SK-N-SH (cell line): ENCODE measurements at regions not wholly inside any gene's neighbourhood (a gene's known extent, or its start where the extent isn't known, plus 50 kb on each side); places are given as distances from the start of the nearest gene placed in this dataset.

Source experiments
- CTCF ChIA-PET: fragments of 300-600, 350-600 bp; formaldehyde crosslinking; extraction: SDS; loops from one replicate; lab custom pipeline; 2021; lab: Yijun Ruan, JAX
- POLR2A ChIA-PET: fragments of 350-600 bp; sonication (Branson Sonifier 250); formaldehyde crosslinking; extraction: SDS; loops from one replicate; lab custom pipeline; 2020; ENCODE audit warnings: antibody characterized with exemption, inconsistent platforms; lab: Yijun Ruan, JAX
- DNase-seq: peaks from one replicate; pipeline ENCODE4 v3.0.0; 2012
- H2AFZ ChIP-seq: fragments of 200-600 bp; sonication (generic); 2 replicates; pipeline ENCODE4 v1.8.1; 2016; ENCODE audit warnings: antibody characterized with exemption, mild to moderate bottlenecking, low read depth
- H3F3A ChIP-seq: fragments of 200-600 bp; sonication (generic); replicated peaks from 2 replicates; pipeline ENCODE3; 2016; ENCODE audit warnings: antibody characterized with exemption, mild to moderate bottlenecking; ENCODE audit not compliant: insufficient read depth
- H3K27ac ChIP-seq, 2 experiments: fragments of 200-500 bp in 1 of 2; fragments of 200-600 bp in 1 of 2; sonication (Bioruptor generic) in 1 of 2; sonication (generic), shearing (Covaris generic) in 1 of 2; 2 replicates each; pipeline versions ENCODE4 v1.5.1 to v1.6.1; 2014 to 2016; ENCODE audit warnings: low read depth in 2 of 2, inconsistent platforms in 1 of 2, low read length in 1 of 2, mild to moderate bottlenecking in 1 of 2, mixed read lengths in 1 of 2
- H3K27me3 ChIP-seq: fragments of 200-600 bp; sonication (generic), shearing (Covaris generic); 2 replicates; pipeline ENCODE4 v1.6.1; 2016; ENCODE audit warnings: mixed run types; ENCODE audit not compliant: insufficient read depth
- H3K36me3 ChIP-seq, 2 experiments: fragments of 200-500 bp in 1 of 2; fragments of 200-600 bp in 1 of 2; sonication (Bioruptor generic) in 1 of 2; sonication (generic) in 1 of 2; replicated peaks in 1 of 2; 2 replicates each; pipeline versions ENCODE3 to v1.5.1; 2014 to 2016; ENCODE audit warnings: low read length in 1 of 2, mild to moderate bottlenecking in 1 of 2; ENCODE audit not compliant: insufficient read depth in 2 of 2, control insufficient read depth in 1 of 2
- H3K4me1 ChIP-seq, 2 experiments: fragments of 200-500 bp in 1 of 2; fragments of 200-600 bp in 1 of 2; sonication (Bioruptor generic) in 1 of 2; sonication (generic), shearing (Covaris generic) in 1 of 2; 2 replicates each; pipeline versions ENCODE4 v1.5.1 to v1.6.1; 2014 to 2016; ENCODE audit warnings: low read depth in 1 of 2, low read length in 1 of 2, mixed run types in 1 of 2; ENCODE audit not compliant: insufficient read depth in 2 of 2, control insufficient read depth in 1 of 2
- H3K4me2 ChIP-seq: fragments of 200-600 bp; sonication (generic), shearing (Covaris generic); 2 replicates; pipeline ENCODE4 v1.6.1; 2017; ENCODE audit warnings: mixed run types
- H3K4me3 ChIP-seq, 2 experiments: fragments of 200-500 bp in 1 of 2; fragments of 200-600 bp in 1 of 2; sonication (Bioruptor generic) in 1 of 2; sonication (generic), shearing (Covaris generic) in 1 of 2; 2 replicates each; pipeline versions ENCODE4 v1.5.1 to v1.8.1; 2014 to 2016; ENCODE audit warnings: low read depth in 2 of 2, inconsistent platforms in 1 of 2, low read length in 1 of 2, mild to moderate bottlenecking in 1 of 2, mixed read lengths in 1 of 2, moderate library complexity in 1 of 2
- H3K79me2 ChIP-seq: fragments of 200-600 bp; sonication (generic); 2 replicates; pipeline ENCODE4 v1.8.1; 2017; ENCODE audit warnings: mild to moderate bottlenecking; ENCODE audit not compliant: insufficient read depth
- H3K9ac ChIP-seq: fragments of 200-600 bp; sonication (generic); 2 replicates; pipeline ENCODE4 v1.6.1; 2017; ENCODE audit warnings: mixed run types
- H3K9me2 ChIP-seq: fragments of 200-600 bp; sonication (generic); 2 replicates; pipeline ENCODE4 v1.6.1; 2017; ENCODE audit warnings: mixed run types
- H3K9me3 ChIP-seq: fragments of 200-600 bp; sonication (generic); 2 replicates; pipeline ENCODE4 v1.6.1; 2017; ENCODE audit warnings: mixed run types, mild to moderate bottlenecking, moderate library complexity
- H4K20me1 ChIP-seq: fragments of 200-600 bp; sonication (generic); 2 replicates; pipeline ENCODE4 v1.6.1; 2017; ENCODE audit warnings: mild to moderate bottlenecking, mixed run types; ENCODE audit not compliant: insufficient read depth
- CHD2 ChIP-seq: fragments of 150-350 bp; IDR thresholded peaks from 2 replicates; pipeline ENCODE4 v1.6.1; 2018; ENCODE audit warnings: low read length; ENCODE audit not compliant: partially characterized antibody
- ELF1 ChIP-seq: IDR thresholded peaks from 2 replicates; pipeline ENCODE4 v1.4.0; 2012
- EZH2phosphoT487 ChIP-seq: fragments of 200-600 bp; sonication (generic); IDR thresholded peaks from 2 replicates; pipeline ENCODE4 v1.6.1; 2017; ENCODE audit warnings: low read depth, mixed run types, mild to moderate bottlenecking, antibody characterized with exemption, moderate library complexity, borderline replicate concordance
- FOSL2 ChIP-seq: IDR thresholded peaks from 2 replicates; pipeline ENCODE4 v1.4.0; 2012; ENCODE audit warnings: low read depth, mild to moderate bottlenecking, moderate library complexity, borderline replicate concordance
- FOXJ3 ChIP-seq: sonication (generic); formaldehyde crosslinking; IDR thresholded peaks from 2 replicates; pipeline ENCODE4 v1.5.1; 2020; ENCODE audit warnings: mild to moderate bottlenecking, missing genetic modification reagents
- FOXM1 ChIP-seq: IDR thresholded peaks from 2 replicates; pipeline ENCODE4 v1.4.0; 2012; ENCODE audit warnings: low read depth, mild to moderate bottlenecking
- GABPA ChIP-seq: IDR thresholded peaks from 2 replicates; pipeline ENCODE4 v1.4.0; 2012; ENCODE audit warnings: low read depth, mild to moderate bottlenecking
- GATA2 ChIP-seq: sonication (generic); formaldehyde crosslinking; IDR thresholded peaks from 2 replicates; pipeline ENCODE4 v1.5.0; 2020; ENCODE audit warnings: mild to moderate bottlenecking, missing genetic modification reagents
- MEF2A ChIP-seq: IDR thresholded peaks from 2 replicates; pipeline ENCODE4 v1.4.0; 2012; ENCODE audit warnings: low read depth, borderline replicate concordance
- MXI1 ChIP-seq: IDR thresholded peaks from 2 replicates; pipeline ENCODE4 v1.6.1; 2012; ENCODE audit warnings: mild to moderate bottlenecking, low read depth, low read length, improper control_type of control experiment
- NFIC ChIP-seq: IDR thresholded peaks from 2 replicates; pipeline ENCODE4 v1.4.0; 2012; ENCODE audit warnings: borderline replicate concordance
- POLR2AphosphoS5 ChIP-seq: IDR thresholded peaks from 2 replicates; pipeline ENCODE4 v1.6.1; 2012; ENCODE audit warnings: low read depth, low read length
- RAD21 ChIP-seq: IDR thresholded peaks from 2 replicates; pipeline ENCODE4 v1.6.1; 2012; ENCODE audit warnings: mild to moderate bottlenecking, low read length
- RCOR1 ChIP-seq: fragments of 150-350 bp; IDR thresholded peaks from 2 replicates; pipeline ENCODE4 v1.6.1; 2017; ENCODE audit warnings: antibody characterized with exemption, low read length
- RXRA ChIP-seq: IDR thresholded peaks from 2 replicates; pipeline ENCODE4 v1.4.0; 2012; ENCODE audit warnings: low read depth, mild to moderate bottlenecking, borderline replicate concordance
- SIN3A ChIP-seq: IDR thresholded peaks from 2 replicates; pipeline ENCODE4 v1.6.1; 2012; ENCODE audit warnings: low read depth, mild to moderate bottlenecking, low read length, moderate library complexity, borderline replicate concordance
- TAF1 ChIP-seq: IDR thresholded peaks from 2 replicates; pipeline ENCODE4 v1.6.1; 2012; ENCODE audit warnings: low read depth, mild to moderate bottlenecking, low read length, moderate library complexity, borderline replicate concordance
- TCF12 ChIP-seq: IDR thresholded peaks from 2 replicates; pipeline ENCODE4 v1.4.0; 2012
- TEAD4 ChIP-seq: IDR thresholded peaks from 2 replicates; pipeline ENCODE4 v1.4.0; 2012; ENCODE audit warnings: mild to moderate bottlenecking, borderline replicate concordance; ENCODE audit not compliant: insufficient read depth
- USF1 ChIP-seq: IDR thresholded peaks from 2 replicates; pipeline ENCODE4 v1.4.0; 2012; ENCODE audit warnings: low read depth, borderline replicate concordance
- YY1 ChIP-seq: IDR thresholded peaks from 2 replicates; pipeline ENCODE4 v1.4.0; 2012; ENCODE audit warnings: low read depth, mild to moderate bottlenecking
- TF ChIP-seq, protein P1 (sequence below): IDR thresholded peaks from 2 replicates; pipeline ENCODE4 v1.4.0; 2012; ENCODE audit warnings: low read depth
- TF ChIP-seq, protein P2 (sequence below): fragments of 150-350 bp; IDR thresholded peaks from 2 replicates; pipeline ENCODE4 v1.6.1; 2017; ENCODE audit warnings: antibody characterized with exemption, low read length, low read depth, borderline replicate concordance
- TF ChIP-seq, protein P3 (sequence below): IDR thresholded peaks from 2 replicates; pipeline ENCODE4 v1.6.1; 2012; ENCODE audit warnings: mild to moderate bottlenecking, low read depth, low read length, moderate library complexity
- TF ChIP-seq, protein P4 (sequence below): IDR thresholded peaks from 2 replicates; pipeline ENCODE4; 2012

- TF ChIP-seq, protein P1, sequence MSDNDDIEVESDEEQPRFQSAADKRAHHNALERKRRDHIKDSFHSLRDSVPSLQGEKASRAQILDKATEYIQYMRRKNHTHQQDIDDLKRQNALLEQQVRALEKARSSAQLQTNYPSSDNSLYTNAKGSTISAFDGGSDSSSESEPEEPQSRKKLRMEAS, result peak; percentile 49; the same call in 1 of the 2 replicates
- TF ChIP-seq GATA2 (CRISPR knock-in tag) (peak; percentile 93), RCOR1 (peak; percentile 6; the same call in 1 of the 2 replicates), FOXJ3 (CRISPR knock-in tag) (peak; percentile 51), RAD21 (peak; percentile 92), YY1 (no peak), GABPA (no peak), MXI1 (peak; percentile 92), USF1 (no peak)
- TF ChIP-seq, protein P2, sequence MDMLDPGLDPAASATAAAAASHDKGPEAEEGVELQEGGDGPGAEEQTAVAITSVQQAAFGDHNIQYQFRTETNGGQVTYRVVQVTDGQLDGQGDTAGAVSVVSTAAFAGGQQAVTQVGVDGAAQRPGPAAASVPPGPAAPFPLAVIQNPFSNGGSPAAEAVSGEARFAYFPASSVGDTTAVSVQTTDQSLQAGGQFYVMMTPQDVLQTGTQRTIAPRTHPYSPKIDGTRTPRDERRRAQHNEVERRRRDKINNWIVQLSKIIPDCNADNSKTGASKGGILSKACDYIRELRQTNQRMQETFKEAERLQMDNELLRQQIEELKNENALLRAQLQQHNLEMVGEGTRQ, result no peak
Observed at GRCh38 chr1:81305997-81306452, 494.7 kb upstream of the ADGRL2 start (continued).

GRCh38 chr1:81304187-81304586 lies 496.5 kb upstream of the ADGRL2 start:
- no peaks in the 10 kb centered on the region for H3K27me3 ChIP-seq
- H3K4me1 ChIP-seq, result peaks cover 13 to 17% of the 10 kb centered on the region in 2 experiments; a peak in 2 of 4 replicates
- CTCF ChIA-PET, result interaction anchor here (1.2 kb wide), 1 partner anchor 222 kb away, joined by 3 read pairs; no protein-coding TSS in a partner anchor
- H3K9me2 ChIP-seq, result no peaks in the 10 kb centered on the region
- POLR2A ChIA-PET, result no interaction called here
- peak overlapping the region; percentile 53 to 55 for H3K27ac ChIP-seq
- H3K79me2 ChIP-seq, result no peaks in the 10 kb centered on the region
- no peaks in the 10 kb centered on the region for H4K20me1 ChIP-seq
- no peak overlapping the region for H3K9ac ChIP-seq
- peak overlapping the region; percentile 29; the same call in 1 of the 2 replicates for H3K4me2 ChIP-seq
- H3K9me3 ChIP-seq, result no peaks in the 10 kb centered on the region
- peak; percentile 28 for DNase-seq
- H3K36me3 ChIP-seq, result no peaks in the 10 kb centered on the region
- H3F3A ChIP-seq, result peaks cover 7% of the 10 kb centered on the region
- no peak overlapping the region for H2AFZ ChIP-seq
- H3K4me3 ChIP-seq, result no peak overlapping the region
- TF ChIP-seq TCF12 (peak; percentile 99), RAD21 (no peak), EZH2phosphoT487 (no peak), CHD2 (no peak), TAF1 (no peak), FOXM1 (no peak), MXI1 (no peak), RCOR1 (no peak), POLR2AphosphoS5 (peak; percentile 80; the same call in 1 of the 2 replicates), ELF1 (no peak), SIN3A (no peak), NFIC (peak; percentile 92), FOSL2 (peak; percentile 95), RXRA (no peak; the same call in 1 of the 2 replicates), FOXJ3 (CRISPR knock-in tag) (no peak), USF1 (no peak), TEAD4 (peak; percentile 91), MEF2A (0 out of 2 replicates have a peak, but pooled peaks have one; percentile 47)
- TF ChIP-seq, protein P1, result 0 out of 2 replicates have a peak, but pooled peaks have one; percentile 34
- TF ChIP-seq, protein P3, sequence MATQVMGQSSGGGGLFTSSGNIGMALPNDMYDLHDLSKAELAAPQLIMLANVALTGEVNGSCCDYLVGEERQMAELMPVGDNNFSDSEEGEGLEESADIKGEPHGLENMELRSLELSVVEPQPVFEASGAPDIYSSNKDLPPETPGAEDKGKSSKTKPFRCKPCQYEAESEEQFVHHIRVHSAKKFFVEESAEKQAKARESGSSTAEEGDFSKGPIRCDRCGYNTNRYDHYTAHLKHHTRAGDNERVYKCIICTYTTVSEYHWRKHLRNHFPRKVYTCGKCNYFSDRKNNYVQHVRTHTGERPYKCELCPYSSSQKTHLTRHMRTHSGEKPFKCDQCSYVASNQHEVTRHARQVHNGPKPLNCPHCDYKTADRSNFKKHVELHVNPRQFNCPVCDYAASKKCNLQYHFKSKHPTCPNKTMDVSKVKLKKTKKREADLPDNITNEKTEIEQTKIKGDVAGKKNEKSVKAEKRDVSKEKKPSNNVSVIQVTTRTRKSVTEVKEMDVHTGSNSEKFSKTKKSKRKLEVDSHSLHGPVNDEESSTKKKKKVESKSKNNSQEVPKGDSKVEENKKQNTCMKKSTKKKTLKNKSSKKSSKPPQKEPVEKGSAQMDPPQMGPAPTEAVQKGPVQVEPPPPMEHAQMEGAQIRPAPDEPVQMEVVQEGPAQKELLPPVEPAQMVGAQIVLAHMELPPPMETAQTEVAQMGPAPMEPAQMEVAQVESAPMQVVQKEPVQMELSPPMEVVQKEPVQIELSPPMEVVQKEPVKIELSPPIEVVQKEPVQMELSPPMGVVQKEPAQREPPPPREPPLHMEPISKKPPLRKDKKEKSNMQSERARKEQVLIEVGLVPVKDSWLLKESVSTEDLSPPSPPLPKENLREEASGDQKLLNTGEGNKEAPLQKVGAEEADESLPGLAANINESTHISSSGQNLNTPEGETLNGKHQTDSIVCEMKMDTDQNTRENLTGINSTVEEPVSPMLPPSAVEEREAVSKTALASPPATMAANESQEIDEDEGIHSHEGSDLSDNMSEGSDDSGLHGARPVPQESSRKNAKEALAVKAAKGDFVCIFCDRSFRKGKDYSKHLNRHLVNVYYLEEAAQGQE, result no peak
- TF ChIP-seq, protein P4, sequence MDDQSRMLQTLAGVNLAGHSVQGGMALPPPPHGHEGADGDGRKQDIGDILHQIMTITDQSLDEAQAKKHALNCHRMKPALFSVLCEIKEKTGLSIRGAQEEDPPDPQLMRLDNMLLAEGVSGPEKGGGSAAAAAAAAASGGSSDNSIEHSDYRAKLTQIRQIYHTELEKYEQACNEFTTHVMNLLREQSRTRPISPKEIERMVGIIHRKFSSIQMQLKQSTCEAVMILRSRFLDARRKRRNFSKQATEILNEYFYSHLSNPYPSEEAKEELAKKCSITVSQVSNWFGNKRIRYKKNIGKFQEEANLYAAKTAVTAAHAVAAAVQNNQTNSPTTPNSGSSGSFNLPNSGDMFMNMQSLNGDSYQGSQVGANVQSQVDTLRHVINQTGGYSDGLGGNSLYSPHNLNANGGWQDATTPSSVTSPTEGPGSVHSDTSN, result peak; percentile 92
